SK-N-SH treated with all-trans-retinoic acid at 6 μM for 48 hours (cell line): ENCODE measurements at regions not wholly inside any gene's neighbourhood (a gene's known extent, or its start where the extent isn't known, plus 50 kb on each side); places are given as distances from the start of the nearest gene placed in this dataset.
"Not testable (repeated sequence)": the region's sequence is repeated elsewhere in the genome, so short reads cannot be mapped to it uniquely, and the experiment has no call there.

Source experiments
- ARNTL ChIP-seq: fragments of 450-650 bp; formaldehyde crosslinking; IDR thresholded peaks from 2 replicates; pipeline ENCODE4 v1.5.0; 2020; ENCODE audit warnings: low read depth, mild to moderate bottlenecking, moderate library complexity, borderline replicate concordance
- CREB5 ChIP-seq: fragments of 250-450 bp; sonication (Bioruptor Pico); IDR thresholded peaks from 2 replicates; pipeline ENCODE4 v1.5.1; 2020; ENCODE audit warnings: low read depth, mild to moderate bottlenecking, moderate library complexity
- CSDC2 ChIP-seq: fragments of 250-450 bp; sonication (Bioruptor Pico); IDR thresholded peaks from 2 replicates; pipeline ENCODE4 v1.5.0; 2020; ENCODE audit warnings: mild to moderate bottlenecking, moderate library complexity
- CSRNP3 ChIP-seq: fragments of 250-450 bp; sonication (Bioruptor Pico); IDR thresholded peaks from 2 replicates; pipeline ENCODE4 v1.5.1; 2021; ENCODE audit warnings: mild to moderate bottlenecking, moderate library complexity
- ESRRG ChIP-seq: fragments of 250-450 bp; sonication (Bioruptor Pico); IDR thresholded peaks from 2 replicates; pipeline ENCODE4 v1.6.1; 2021; ENCODE audit warnings: mild to moderate bottlenecking
- PATZ1 ChIP-seq: fragments of 250-450 bp; sonication (Bioruptor Pico); IDR thresholded peaks from 2 replicates; pipeline ENCODE4 v1.8.0; 2020; ENCODE audit warnings: mild to moderate bottlenecking, moderate library complexity, borderline replicate concordance
- PPARA ChIP-seq: fragments of 250-450 bp; sonication (Bioruptor Pico); IDR thresholded peaks from 2 replicates; pipeline ENCODE4 v1.5.0; 2020; ENCODE audit warnings: mild to moderate bottlenecking, borderline replicate concordance
- ZFP30 ChIP-seq: fragments of 450-650 bp; formaldehyde crosslinking; IDR thresholded peaks from 2 replicates; pipeline ENCODE4 v1.5.0; 2022; ENCODE audit warnings: mild to moderate bottlenecking, moderate library complexity
- ZNF8 ChIP-seq: fragments of 450-650 bp; formaldehyde crosslinking; IDR thresholded peaks from 2 replicates; pipeline ENCODE4 v1.5.0; 2020; ENCODE audit warnings: mild to moderate bottlenecking, moderate library complexity

- TF ChIP-seq PPARA (CRISPR knock-in tag); PATZ1 (CRISPR knock-in tag); CSRNP3 (CRISPR knock-in tag); CSDC2 (CRISPR knock-in tag); ESRRG (CRISPR knock-in tag); ARNTL; ZFP30 (CRISPR knock-in tag); ZNF8 (CRISPR knock-in tag); CREB5 (CRISPR knock-in tag): not testable (repeated sequence)
Observed at GRCh38 chr16:17049109-17049508, 421.7 kb downstream of the XYLT1 start.
